HL-60 (cell line): ENCODE measurements at regions not wholly inside any gene's neighbourhood (a gene's known extent, or its start where the extent isn't known, plus 50 kb on each side); places are given as distances from the start of the nearest gene placed in this dataset.

ENCODE experiments used
- DNase-seq, 2 experiments: peaks; one replicate each; pipeline ENCODE4 v3.0.0-alpha.2; 2010 to 2020; ENCODE audit warnings: low read depth in 1 of 2, low spot score in 1 of 2
- H3K27ac ChIP-seq: fragments of 250-450 bp; sonication (Bioruptor Pico); replicated peaks from 2 replicates; pipeline ENCODE4 v1.5.1; 2020; ENCODE audit warnings: mild to moderate bottlenecking, moderate library complexity
- H3K27me3 ChIP-seq: fragments of 250-450 bp; sonication (Bioruptor Pico); 2 replicates; pipeline ENCODE4 v1.5.1; 2021; ENCODE audit warnings: mild to moderate bottlenecking, moderate library complexity; ENCODE audit not compliant: insufficient read depth, poor library complexity, severe bottlenecking
- H3K4me3 ChIP-seq: replicated peaks from 2 replicates; pipeline ENCODE4 v1.5.1; 2011; ENCODE audit warnings: mild to moderate bottlenecking, control low read depth, low read length; ENCODE audit not compliant: insufficient read depth
- CTCF ChIP-seq: IDR thresholded peaks from one replicate; pipeline ENCODE4 v1.5.1; 2011; ENCODE audit warnings: low read length, control low read depth, inconsistent platforms; ENCODE audit not compliant: insufficient read depth
- GABPA ChIP-seq: IDR thresholded peaks from 2 replicates; pipeline ENCODE4 v1.6.1; 2012; ENCODE audit warnings: low read depth
- POLR2AphosphoS5 ChIP-seq: IDR thresholded peaks from 2 replicates; pipeline ENCODE4 v1.6.1; 2012; ENCODE audit warnings: low read depth
- SPI1 ChIP-seq: IDR thresholded peaks from 2 replicates; pipeline ENCODE4 v1.6.1; 2012; ENCODE audit warnings: low read depth, mild to moderate bottlenecking, borderline replicate concordance
- TF ChIP-seq, protein P1 (sequence below): IDR thresholded peaks from 2 replicates; pipeline ENCODE4 v1.6.1; 2012; ENCODE audit warnings: low read depth; ENCODE audit not compliant: insufficient replicate concordance

DNA sequence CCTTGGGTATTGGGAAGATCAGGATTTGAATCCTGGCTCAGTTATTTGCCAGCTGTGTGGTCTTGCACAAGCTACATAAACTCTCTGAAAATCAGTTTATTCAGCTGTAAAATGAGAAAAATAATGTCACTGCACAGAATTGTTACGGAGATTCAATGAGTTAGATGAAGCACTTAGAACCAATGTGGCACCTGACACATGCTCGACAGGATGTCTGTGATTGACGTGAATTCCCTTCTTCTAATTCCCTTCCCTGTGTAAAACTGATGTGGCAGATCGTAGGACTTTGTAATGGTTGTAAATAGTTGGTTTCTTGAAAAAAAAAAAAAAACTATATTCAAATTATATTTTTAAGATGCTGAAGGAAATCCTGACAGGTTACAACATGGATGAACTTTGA is 249.9 kb upstream of the MKLN1 start:
- Histone ChIP-seq H3K27me3 (no peaks in the 10 kb centered on the region), H3K4me3 (no peak overlapping the region), H3K27ac (no peak overlapping the region)
- TF ChIP-seq CTCF (no peak), POLR2AphosphoS5 (no peak), GABPA (no peak), SPI1 (no peak)
- TF ChIP-seq, protein P1, sequence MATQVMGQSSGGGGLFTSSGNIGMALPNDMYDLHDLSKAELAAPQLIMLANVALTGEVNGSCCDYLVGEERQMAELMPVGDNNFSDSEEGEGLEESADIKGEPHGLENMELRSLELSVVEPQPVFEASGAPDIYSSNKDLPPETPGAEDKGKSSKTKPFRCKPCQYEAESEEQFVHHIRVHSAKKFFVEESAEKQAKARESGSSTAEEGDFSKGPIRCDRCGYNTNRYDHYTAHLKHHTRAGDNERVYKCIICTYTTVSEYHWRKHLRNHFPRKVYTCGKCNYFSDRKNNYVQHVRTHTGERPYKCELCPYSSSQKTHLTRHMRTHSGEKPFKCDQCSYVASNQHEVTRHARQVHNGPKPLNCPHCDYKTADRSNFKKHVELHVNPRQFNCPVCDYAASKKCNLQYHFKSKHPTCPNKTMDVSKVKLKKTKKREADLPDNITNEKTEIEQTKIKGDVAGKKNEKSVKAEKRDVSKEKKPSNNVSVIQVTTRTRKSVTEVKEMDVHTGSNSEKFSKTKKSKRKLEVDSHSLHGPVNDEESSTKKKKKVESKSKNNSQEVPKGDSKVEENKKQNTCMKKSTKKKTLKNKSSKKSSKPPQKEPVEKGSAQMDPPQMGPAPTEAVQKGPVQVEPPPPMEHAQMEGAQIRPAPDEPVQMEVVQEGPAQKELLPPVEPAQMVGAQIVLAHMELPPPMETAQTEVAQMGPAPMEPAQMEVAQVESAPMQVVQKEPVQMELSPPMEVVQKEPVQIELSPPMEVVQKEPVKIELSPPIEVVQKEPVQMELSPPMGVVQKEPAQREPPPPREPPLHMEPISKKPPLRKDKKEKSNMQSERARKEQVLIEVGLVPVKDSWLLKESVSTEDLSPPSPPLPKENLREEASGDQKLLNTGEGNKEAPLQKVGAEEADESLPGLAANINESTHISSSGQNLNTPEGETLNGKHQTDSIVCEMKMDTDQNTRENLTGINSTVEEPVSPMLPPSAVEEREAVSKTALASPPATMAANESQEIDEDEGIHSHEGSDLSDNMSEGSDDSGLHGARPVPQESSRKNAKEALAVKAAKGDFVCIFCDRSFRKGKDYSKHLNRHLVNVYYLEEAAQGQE = no peak
- no peak for DNase-seq

DNA sequence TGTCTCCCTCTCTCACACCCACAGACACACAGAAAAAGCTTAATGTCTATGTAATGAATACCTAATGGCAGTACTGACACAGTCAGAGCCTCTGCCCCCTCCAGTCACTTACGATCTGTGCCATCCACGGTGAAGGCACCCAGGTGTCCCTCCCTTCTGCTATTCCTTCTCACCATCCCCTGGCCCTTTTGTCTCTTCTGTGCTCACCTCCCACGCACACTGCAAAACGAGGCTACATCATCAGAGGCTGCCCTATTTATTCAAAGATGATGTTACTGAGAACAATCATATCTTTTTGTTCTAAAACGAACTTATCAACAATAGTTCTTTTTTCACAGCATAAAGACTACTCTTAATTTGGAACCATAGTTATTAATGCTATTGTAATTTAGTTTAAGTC is 246.9 kb upstream of the MKLN1 start:
- Histone ChIP-seq H3K4me3 (no peak overlapping the region), H3K27me3 (no peaks in the 10 kb centered on the region), H3K27ac (no peak overlapping the region)
- no peak for DNase-seq
- TF ChIP-seq CTCF (no peak), SPI1 (no peak), POLR2AphosphoS5 (no peak), GABPA (no peak)
- TF ChIP-seq, protein P1 = no peak

DNA sequence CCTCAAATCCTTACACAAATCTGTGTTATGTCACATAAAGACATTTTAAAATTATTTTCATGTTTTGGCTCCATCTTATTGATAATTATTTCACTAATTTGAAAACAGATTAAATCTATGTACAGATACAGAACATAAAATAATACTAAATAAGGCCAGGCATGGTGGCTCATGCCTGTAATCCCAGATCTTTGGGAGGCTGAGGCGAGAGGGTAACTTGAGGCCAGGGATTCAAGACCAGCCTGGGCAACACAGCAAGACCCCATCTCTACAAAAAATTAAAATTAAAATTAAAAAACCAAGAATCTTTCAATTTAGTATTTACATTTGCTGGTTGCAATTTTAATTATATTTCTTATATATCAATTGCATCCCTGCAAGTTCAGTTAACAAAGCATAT is 246.4 kb upstream of the MKLN1 start:
- H3K4me3 ChIP-seq = no peak overlapping the region
- TF ChIP-seq GABPA (no peak), CTCF (no peak), SPI1 (no peak), POLR2AphosphoS5 (no peak)
- TF ChIP-seq, protein P1 = no peak
- DNase-seq = no peak
- no peaks in the 10 kb centered on the region for H3K27me3 ChIP-seq
- H3K27ac ChIP-seq = no peak overlapping the region
